Stimulated activated CD4-positive, alpha-beta T cell treated with anti-CD3 and anti-CD28 coated beads, Interleukin-1b, Interleukin-23, amount 100 ng/mL, for 4 hours (primary cell): ENCODE measurements at regions not wholly inside any gene's neighbourhood (a gene's known extent, or its start where the extent isn't known, plus 50 kb on each side); places are given as distances from the start of the nearest gene placed in this dataset.

Experiments
- DNase-seq, 2 donors: peaks; one replicate each; pipeline ENCODE4 v3.0.0-alpha.2; 2020; ENCODE audit warnings: low read depth in 2 of 2

DNA sequence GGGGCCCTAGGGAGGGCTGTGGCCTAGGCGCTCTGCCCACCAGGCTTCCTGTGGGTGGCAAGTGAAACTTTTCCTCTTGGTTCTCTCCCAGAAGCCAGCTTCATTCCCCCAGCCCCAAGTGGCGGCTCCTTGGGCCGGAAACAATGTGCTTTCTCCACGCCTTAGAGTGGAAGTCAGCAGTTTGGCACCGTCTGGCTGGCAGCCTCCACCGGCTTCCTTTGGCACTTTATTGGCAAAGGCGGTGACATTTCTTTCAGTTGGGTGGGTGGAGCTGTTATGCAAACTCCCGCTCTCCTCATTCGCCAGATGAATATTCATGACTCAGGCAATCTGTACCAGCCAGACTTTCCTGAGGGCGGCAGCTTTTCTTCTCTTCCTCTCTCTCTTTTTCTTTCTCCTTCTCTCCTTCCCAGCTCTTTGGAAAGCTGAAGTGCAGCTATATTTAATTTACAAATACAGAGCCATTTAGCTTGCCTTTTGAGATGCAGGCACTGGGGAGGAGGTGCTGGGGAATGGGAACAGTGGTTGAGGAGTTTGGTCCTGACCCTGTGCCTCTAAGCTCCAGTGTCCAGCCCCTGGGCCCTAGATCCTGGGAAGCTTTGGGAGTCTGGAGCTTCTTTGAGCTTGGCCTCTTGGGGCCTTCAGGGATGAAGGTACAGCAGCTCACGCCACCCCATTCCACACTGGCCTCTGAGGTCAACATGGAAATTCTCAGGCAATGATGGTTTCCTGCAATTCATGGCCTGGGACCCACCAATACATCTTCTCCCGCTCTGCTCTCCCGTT is 67.8 kb upstream of the POU3F1 start:
- no peak for DNase-seq

DNA sequence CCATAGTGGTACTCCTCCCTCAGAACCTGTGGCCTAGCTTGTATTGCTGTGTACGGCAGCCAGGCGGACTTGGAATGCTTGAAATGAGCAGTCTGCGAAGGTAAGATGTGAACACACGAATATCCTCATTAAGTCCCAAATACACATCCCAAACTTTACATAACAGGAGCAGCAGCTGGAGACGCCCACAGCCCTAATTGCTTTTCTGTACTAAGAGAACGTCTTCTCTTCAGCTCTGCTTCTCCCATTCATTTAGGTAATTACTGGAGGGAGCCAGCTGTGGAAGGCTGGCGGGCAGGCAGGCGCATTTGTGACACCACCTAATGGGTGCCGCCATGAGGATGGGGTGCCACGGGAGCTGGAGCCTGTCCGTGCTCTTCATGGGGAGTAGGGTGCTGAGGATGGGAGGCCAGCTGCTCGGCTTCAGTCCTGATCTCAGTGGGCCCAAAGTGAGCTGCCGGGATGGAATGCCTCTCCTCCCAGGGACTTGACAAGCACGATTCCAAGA is 66.6 kb upstream of the POU3F1 start:
- no peak for DNase-seq

DNA sequence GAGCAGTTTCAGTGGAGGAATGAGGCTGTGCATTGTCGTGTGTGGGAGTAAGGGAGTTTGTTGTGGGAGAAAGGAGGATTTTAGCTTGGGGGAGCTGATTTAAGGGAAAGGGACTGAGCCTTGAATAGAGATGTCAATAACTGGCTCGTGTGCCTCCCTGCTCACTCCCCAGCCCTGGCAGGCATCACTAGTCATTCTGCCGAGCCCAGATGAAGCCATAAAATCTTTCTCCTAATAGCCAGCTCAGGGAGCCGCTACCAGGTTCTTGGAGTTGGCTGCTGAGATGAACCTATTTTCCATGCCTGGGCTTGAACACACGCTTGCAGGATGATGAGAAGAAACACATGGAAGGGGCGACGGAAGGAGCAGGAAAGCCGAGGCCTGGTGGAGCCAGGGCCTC is 65.0 kb upstream of the POU3F1 start:
- DNase-seq, result no peak

DNA sequence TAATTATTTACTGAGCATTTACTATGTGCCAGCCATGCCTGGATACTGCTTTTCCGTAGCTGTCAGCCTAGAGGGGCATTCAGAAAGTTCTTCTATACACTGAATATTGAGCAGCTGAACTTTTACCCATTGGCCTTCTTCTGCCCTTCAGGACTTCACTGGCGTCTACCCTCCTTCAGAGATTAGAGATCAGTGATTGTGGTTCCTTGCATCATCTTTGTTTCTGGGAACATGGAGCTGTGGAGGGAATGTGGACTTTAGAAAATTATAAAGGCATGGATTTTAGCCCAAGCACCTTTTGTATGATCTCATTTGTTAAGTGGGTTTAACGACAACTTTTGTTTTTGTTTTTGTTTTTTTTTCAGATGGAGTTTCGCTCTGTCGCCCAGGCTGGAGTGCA is 58.7 kb upstream of the POU3F1 start:
- no peak for DNase-seq

DNA sequence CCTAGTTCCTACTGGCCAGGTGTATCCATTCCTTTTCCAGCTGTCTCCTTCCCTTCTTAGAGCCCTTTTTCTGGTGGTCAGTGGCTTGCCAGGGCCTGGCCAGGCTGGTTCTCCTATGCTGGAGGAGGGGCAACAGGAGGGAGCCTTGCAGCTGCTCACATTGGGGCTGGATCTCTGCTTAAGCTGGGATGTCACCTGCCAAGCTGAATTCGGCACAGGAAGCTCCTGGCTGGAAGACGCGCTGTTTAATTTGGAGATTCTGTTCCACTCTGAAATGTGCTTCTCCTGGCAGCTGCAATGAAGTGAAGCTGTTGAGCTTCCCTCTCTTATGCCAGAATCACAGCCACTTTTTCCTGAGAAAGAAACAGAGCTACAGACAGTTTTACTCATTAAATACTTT is 56.0 kb upstream of the POU3F1 start:
- DNase-seq, result no peak

DNA sequence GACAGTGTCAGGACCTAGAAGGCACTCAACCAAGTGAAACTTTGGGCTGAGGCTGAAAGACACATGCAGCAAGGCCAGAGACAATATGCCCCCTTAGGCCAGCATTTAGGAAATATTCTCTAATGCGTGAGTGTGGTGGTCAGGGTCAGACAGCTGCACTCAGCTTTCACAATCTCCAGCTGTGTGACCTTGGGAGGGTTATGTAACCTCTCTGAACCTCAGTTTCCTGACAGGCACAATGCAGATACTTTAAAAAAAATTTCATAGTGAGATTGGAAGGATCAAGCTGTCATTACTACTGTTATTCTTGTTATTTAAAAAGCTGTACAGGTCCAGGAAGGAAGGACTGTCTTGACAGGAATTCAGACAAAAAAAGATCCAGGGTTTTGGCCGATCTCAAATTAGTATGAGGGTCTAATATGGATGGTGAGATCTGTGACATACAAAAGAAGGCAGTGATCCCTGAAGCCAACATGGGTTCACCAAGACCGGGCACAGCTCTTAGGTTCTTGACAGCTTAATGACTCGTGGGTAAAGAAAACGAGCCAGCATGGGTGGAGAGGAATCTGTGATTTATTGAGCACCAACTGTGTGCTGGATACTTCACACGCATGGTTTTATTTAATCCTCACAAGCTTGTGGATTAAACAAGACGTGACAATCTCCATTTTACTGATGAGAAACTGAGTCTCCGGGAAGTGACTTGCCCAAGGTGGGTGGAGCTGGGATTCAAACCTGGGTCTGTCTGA is 54.6 kb upstream of the POU3F1 start:
- DNase-seq, result no peak

DNA sequence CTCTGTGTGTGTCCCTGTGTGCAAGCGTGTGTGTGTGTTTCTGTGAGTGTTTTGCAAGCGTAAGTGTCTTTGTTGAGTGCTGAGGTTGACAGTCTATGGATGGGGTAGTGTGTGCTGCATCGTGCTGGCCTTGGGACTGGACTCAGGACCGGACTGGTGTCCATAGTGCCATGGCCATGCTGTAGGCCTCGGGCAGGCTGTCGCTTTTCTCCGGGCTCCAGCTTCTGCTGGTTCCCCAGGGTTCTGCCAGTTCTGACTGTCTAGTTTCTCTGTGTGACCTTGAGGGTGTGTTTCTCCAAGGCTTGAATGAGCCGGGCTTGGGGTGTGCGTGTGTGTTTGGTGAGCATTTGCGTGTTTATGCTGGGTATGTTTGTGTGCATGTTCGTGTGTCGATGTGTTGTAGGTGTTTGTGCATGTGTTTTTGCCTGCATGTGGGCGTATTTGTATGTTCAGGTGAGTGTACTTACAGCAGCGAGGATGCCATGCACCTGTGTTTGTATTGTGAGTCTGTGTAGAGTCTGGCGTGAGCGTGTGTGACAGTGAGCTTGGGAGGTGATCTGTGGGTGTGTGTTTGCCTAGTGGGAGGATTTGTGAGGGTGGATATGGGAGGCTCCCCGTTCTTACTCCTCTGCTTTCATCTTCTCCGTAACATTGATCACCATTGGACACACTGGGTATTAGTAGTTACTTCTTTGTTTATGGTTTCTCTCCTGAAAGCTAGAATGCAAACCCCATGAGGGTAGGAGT is 51.7 kb upstream of the POU3F1 start:
- no peak for DNase-seq

DNA sequence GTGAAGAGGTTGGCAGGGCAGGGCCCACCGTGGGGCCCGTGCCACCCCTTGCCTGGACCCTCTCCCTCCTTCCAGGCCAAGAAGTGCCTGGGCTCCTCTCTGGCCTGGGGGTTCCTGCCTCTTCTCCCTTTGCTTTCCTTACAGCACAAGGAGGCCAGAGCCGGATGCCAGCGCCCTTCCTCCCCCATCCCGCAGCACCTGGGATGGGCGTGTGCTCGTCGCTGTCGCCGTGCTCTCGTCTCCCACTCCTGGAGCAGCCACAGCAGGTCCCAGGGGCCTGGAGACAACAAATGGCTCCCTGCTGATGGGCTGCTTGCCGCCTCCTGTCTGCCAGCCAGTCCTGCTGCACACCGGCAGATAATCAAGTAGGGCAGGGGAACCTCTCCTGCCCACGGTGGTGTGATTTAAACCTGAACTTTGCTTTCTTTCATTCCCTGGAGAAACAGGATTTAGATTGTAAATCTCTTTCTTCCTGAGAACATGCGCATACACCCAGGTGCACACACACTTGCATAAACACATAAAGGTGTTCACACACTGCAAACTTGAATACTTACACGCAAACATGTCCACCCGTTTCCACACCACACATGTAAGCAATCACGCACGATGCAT is 50.8 kb upstream of the POU3F1 start:
- no peak for DNase-seq
